ENCODE measurements at regions not wholly inside any gene's neighbourhood (a gene's known extent, or its start where the extent isn't known, plus 50 kb on each side); places are given as distances from the start of the nearest gene placed in this dataset.

GRCh38 chr18:27789406-27789805 is 387.5 kb downstream of the CDH2 start:
- Mint-ChIP-seq H3K4me3 (no peak overlapping the region), H3K27ac (peak overlapping the region in 1 of 8 donors; percentile 24), H3K4me1 (no peaks in the 10 kb centered on the region), H3K9me3 (peaks cover 2 to 26% (median 9%) of the 10 kb centered on the region in 5 donors), H3K36me3 (no peaks in the 10 kb centered on the region), H3K27me3 (no peaks in the 10 kb centered on the region)
- Histone ChIP-seq H3K27ac (ENCODE audit: low read depth, low read length) (no peak overlapping the region), H3K4me1 (ENCODE audit: insufficient read depth, low read length) (no peaks in the 10 kb centered on the region), H3K9me3 (ENCODE audit: low read length) (no peaks in the 10 kb centered on the region), H3K27me3 (ENCODE audit: insufficient read depth, low read length, poor library complexity, severe bottlenecking) (no peaks in the 10 kb centered on the region), H3K36me3 (ENCODE audit: insufficient read depth, low read length) (no peaks in the 10 kb centered on the region), H3K4me3 (ENCODE audit: low read length) (no peak overlapping the region)
- POLR2A ChIA-PET, result no interaction called here
- CTCF ChIA-PET, result no interaction called here
- DNase-seq, result no peak

DNA sequence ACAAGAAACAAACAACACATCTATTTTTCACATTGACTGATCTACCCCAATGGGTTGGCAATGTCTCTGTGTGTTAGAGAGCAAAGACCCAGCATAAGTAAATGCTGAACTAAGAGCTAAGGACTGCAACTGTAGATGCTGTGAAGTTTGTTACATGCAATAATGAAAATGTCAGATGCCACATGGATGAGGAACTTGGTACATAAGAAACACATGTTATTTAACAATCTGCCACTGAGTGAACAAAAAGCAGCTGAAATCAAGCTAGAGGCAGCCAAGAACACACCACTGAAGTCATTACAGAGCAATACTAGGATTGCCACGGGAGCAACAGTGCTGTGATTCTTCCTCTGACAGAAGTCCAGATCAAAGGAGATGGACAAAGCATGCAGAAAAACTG is 389.4 kb downstream of the CDH2 start:
- no peaks in the 10 kb centered on the region for H3K4me1 Mint-ChIP-seq
- H3K27ac Mint-ChIP-seq, result no peak overlapping the region
- DNase-seq, result no peak
- no peak overlapping the region for H3K4me3 ChIP-seq (ENCODE audit: low read length)
- no peaks in the 10 kb centered on the region for H3K4me1 ChIP-seq (ENCODE audit: insufficient read depth, low read length)
- peaks cover 2 to 22% (median 6%) of the 10 kb centered on the region in 5 donors for H3K9me3 Mint-ChIP-seq
- H3K27me3 Mint-ChIP-seq, result no peaks in the 10 kb centered on the region
- ChIA-PET POLR2A (no interaction called here), CTCF (no interaction called here)
- H3K4me3 Mint-ChIP-seq, result no peak overlapping the region
- H3K9me3 ChIP-seq (ENCODE audit: low read length), result no peaks in the 10 kb centered on the region
- no peak overlapping the region for H3K27ac ChIP-seq (ENCODE audit: low read depth, low read length)
- H3K36me3 Mint-ChIP-seq, result no peaks in the 10 kb centered on the region
- H3K27me3 ChIP-seq (ENCODE audit: insufficient read depth, low read length, poor library complexity, severe bottlenecking), result no peaks in the 10 kb centered on the region
- H3K36me3 ChIP-seq (ENCODE audit: insufficient read depth, low read length), result no peaks in the 10 kb centered on the region

GRCh38 chr18:27785815-27786471 is 391.0 kb downstream of the CDH2 start:
- Mint-ChIP-seq H3K4me1 (no peaks in the 10 kb centered on the region), H3K36me3 (no peaks in the 10 kb centered on the region), H3K27ac (no peak overlapping the region), H3K4me3 (no peak overlapping the region), H3K9me3 (peaks cover 5 to 26% (median 8%) of the 10 kb centered on the region in 5 donors), H3K27me3 (no peaks in the 10 kb centered on the region)
- CTCF ChIA-PET, result no interaction called here
- POLR2A ChIA-PET, result no interaction called here
- no peak overlapping the region for H3K27ac ChIP-seq (ENCODE audit: low read depth, low read length)
- H3K36me3 ChIP-seq (ENCODE audit: insufficient read depth, low read length), result no peaks in the 10 kb centered on the region
- H3K4me3 ChIP-seq (ENCODE audit: low read length), result no peak overlapping the region
- no peaks in the 10 kb centered on the region for H3K4me1 ChIP-seq (ENCODE audit: insufficient read depth, low read length)
- DNase-seq, result no peak
- H3K9me3 ChIP-seq (ENCODE audit: low read length), result no peaks in the 10 kb centered on the region
- H3K27me3 ChIP-seq (ENCODE audit: insufficient read depth, low read length, poor library complexity, severe bottlenecking), result no peaks in the 10 kb centered on the region

GRCh38 chr18:27780061-27780745 is 396.7 kb downstream of the CDH2 start:
- Mint-ChIP-seq H3K27ac (no peak overlapping the region), H3K9me3 (peaks cover 2 to 19% (median 5%) of the 10 kb centered on the region in 5 donors), H3K4me1 (no peaks in the 10 kb centered on the region), H3K36me3 (no peaks in the 10 kb centered on the region), H3K4me3 (no peak overlapping the region), H3K27me3 (no peaks in the 10 kb centered on the region)
- H3K4me1 ChIP-seq (ENCODE audit: insufficient read depth, low read length), result no peaks in the 10 kb centered on the region
- DNase-seq, result no peak
- ChIA-PET CTCF (no interaction called here), POLR2A (no interaction called here)
- H3K36me3 ChIP-seq (ENCODE audit: insufficient read depth, low read length), result no peaks in the 10 kb centered on the region
- H3K4me3 ChIP-seq (ENCODE audit: low read length), result no peak overlapping the region
- H3K27ac ChIP-seq (ENCODE audit: low read depth, low read length), result no peak overlapping the region
- H3K9me3 ChIP-seq (ENCODE audit: low read length), result no peaks in the 10 kb centered on the region
- H3K27me3 ChIP-seq (ENCODE audit: insufficient read depth, low read length, poor library complexity, severe bottlenecking), result no peaks in the 10 kb centered on the region

DNA sequence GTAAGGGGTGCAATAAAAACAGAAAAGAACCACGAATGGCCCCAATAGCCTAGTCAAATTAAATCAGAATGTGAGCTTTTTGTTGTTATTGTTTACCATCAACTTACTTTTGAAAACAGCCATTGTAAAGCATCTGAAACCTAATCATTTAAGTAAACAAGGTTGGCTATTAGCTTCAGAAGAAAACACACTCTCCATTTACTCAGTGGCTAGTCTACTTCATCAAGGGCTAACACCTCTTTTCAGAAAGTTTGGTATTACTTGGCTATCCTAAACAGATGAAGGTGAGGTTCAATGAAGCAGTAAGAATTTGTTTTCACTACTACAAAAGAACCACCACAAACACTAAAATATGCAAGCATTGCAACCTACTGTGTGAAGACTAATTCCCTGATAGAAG is 398.0 kb downstream of the CDH2 start:
- H3K9me3 ChIP-seq (ENCODE audit: low read length), result no peaks in the 10 kb centered on the region
- Mint-ChIP-seq H3K36me3 (no peaks in the 10 kb centered on the region), H3K27me3 (no peaks in the 10 kb centered on the region), H3K27ac (no peak overlapping the region), H3K9me3 (peaks cover 2 to 17% (median 6%) of the 10 kb centered on the region in 5 donors), H3K4me1 (no peaks in the 10 kb centered on the region), H3K4me3 (no peak overlapping the region)
- no peak for DNase-seq
- no peaks in the 10 kb centered on the region for H3K27me3 ChIP-seq (ENCODE audit: insufficient read depth, low read length, poor library complexity, severe bottlenecking)
- CTCF ChIA-PET, result no interaction called here
- no peaks in the 10 kb centered on the region for H3K36me3 ChIP-seq (ENCODE audit: insufficient read depth, low read length)
- no peaks in the 10 kb centered on the region for H3K4me1 ChIP-seq (ENCODE audit: insufficient read depth, low read length)
- POLR2A ChIA-PET, result no interaction called here
- no peak overlapping the region for H3K27ac ChIP-seq (ENCODE audit: low read depth, low read length)
- no peak overlapping the region for H3K4me3 ChIP-seq (ENCODE audit: low read length)

- CTCF ChIA-PET, result no interaction called here
- Histone ChIP-seq H3K36me3 (ENCODE audit: insufficient read depth, low read length) (no peaks in the 10 kb centered on the region), H3K27ac (ENCODE audit: low read depth, low read length) (no peak overlapping the region), H3K9me3 (ENCODE audit: low read length) (no peaks in the 10 kb centered on the region), H3K27me3 (ENCODE audit: insufficient read depth, low read length, poor library complexity, severe bottlenecking) (no peaks in the 10 kb centered on the region), H3K4me3 (ENCODE audit: low read length) (no peak overlapping the region), H3K4me1 (ENCODE audit: insufficient read depth, low read length) (no peaks in the 10 kb centered on the region)
- Mint-ChIP-seq H3K27ac (no peak overlapping the region), H3K36me3 (no peaks in the 10 kb centered on the region), H3K4me3 (no peak overlapping the region), H3K27me3 (no peaks in the 10 kb centered on the region), H3K9me3 (peaks cover 2 to 21% (median 6%) of the 10 kb centered on the region in 5 donors), H3K4me1 (no peaks in the 10 kb centered on the region)
- no peak for DNase-seq
- POLR2A ChIA-PET, result no interaction called here
These were observed 398.5 kb downstream of the CDH2 start for GRCh38 chr18:27778441-27778840.

GRCh38 chr18:27772081-27772480 is 404.8 kb downstream of the CDH2 start:
- CTCF ChIA-PET, result no interaction called here
- H3K4me1 ChIP-seq (ENCODE audit: insufficient read depth, low read length), result no peaks in the 10 kb centered on the region
- H3K36me3 ChIP-seq (ENCODE audit: insufficient read depth, low read length), result no peaks in the 10 kb centered on the region
- Mint-ChIP-seq H3K27ac (no peak overlapping the region), H3K36me3 (no peaks in the 10 kb centered on the region), H3K4me1 (no peaks in the 10 kb centered on the region), H3K9me3 (peaks cover 0 to 20% (median 3%) of the 10 kb centered on the region in 5 donors), H3K4me3 (no peak overlapping the region), H3K27me3 (no peaks in the 10 kb centered on the region)
- H3K9me3 ChIP-seq (ENCODE audit: low read length), result no peaks in the 10 kb centered on the region
- DNase-seq, result no peak
- no peak overlapping the region for H3K4me3 ChIP-seq (ENCODE audit: low read length)
- H3K27me3 ChIP-seq (ENCODE audit: insufficient read depth, low read length, poor library complexity, severe bottlenecking), result no peaks in the 10 kb centered on the region
- no peak overlapping the region for H3K27ac ChIP-seq (ENCODE audit: low read depth, low read length)
- POLR2A ChIA-PET, result no interaction called here

DNA sequence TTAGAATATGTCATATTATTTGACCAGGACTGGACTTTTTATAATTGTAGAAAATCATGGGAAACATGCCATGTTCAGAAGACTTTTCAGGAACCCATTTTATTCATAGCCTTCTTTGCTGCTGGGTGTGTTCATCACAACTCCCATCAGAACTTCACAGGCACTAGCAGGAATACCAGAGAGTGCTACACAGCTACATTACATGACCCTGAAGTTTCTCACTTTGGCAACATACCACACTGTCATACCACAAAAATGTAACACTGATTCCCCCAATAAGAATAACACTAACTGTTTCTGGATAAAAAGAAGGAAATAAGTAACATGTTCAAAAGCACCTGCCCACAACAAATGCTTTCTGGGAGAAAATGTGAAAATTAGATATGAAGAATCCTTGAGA is 405.4 kb downstream of the CDH2 start:
- no peak overlapping the region for H3K27ac ChIP-seq (ENCODE audit: low read depth, low read length)
- no peak overlapping the region for H3K4me3 ChIP-seq (ENCODE audit: low read length)
- DNase-seq, result no peak
- no peak overlapping the region for H3K27ac Mint-ChIP-seq
- ChIA-PET CTCF (no interaction called here), POLR2A (no interaction called here)
- H3K4me1 Mint-ChIP-seq, result no peaks in the 10 kb centered on the region
- H3K27me3 ChIP-seq (ENCODE audit: insufficient read depth, low read length, poor library complexity, severe bottlenecking), result no peaks in the 10 kb centered on the region
- H3K9me3 Mint-ChIP-seq, result peaks cover 0 to 20% (median 3%) of the 10 kb centered on the region in 5 donors
- no peaks in the 10 kb centered on the region for H3K36me3 ChIP-seq (ENCODE audit: insufficient read depth, low read length)
- no peaks in the 10 kb centered on the region for H3K36me3 Mint-ChIP-seq
- H3K4me3 Mint-ChIP-seq, result no peak overlapping the region
- H3K27me3 Mint-ChIP-seq, result no peaks in the 10 kb centered on the region
- H3K4me1 ChIP-seq (ENCODE audit: insufficient read depth, low read length), result no peaks in the 10 kb centered on the region
- no peaks in the 10 kb centered on the region for H3K9me3 ChIP-seq (ENCODE audit: low read length)

Data from CD8-positive, alpha-beta memory T cell (primary cell).